HL-60 (cell line): ENCODE measurements at regions not wholly inside any gene's neighbourhood (a gene's known extent, or its start where the extent isn't known, plus 50 kb on each side); places are given as distances from the start of the nearest gene placed in this dataset.

Source experiments
- CTCF ChIP-seq: IDR thresholded peaks from one replicate; pipeline ENCODE4 v1.5.1; 2011; ENCODE audit warnings: low read length, control low read depth, inconsistent platforms; ENCODE audit not compliant: insufficient read depth
- REST ChIP-seq: IDR thresholded peaks from 2 replicates; pipeline ENCODE4 v1.6.1; 2012; ENCODE audit warnings: low read depth; ENCODE audit not compliant: insufficient replicate concordance

DNA sequence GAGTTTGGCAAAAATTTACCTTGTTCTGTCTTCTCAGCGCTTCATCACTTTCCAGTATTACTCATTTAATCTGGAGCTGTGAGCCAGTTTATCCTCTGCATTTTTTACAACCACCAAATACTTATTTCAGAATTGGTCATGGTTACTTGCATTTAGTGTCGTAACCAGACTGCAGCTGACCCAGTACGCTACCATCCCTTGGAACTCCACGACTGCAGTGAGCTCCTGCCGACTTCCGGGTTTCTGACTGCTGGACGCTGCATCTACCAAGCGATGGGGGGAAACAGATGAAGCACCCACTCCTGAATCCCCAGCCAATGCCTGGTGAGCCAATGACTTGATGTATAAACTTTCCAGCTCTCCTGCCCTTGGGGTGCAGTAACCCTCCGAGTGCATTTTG lies 174.4 kb upstream of the PRLR start:
- TF ChIP-seq REST (no peak), CTCF (no peak)
